Lower leg skin (tissue), 4 donors: ENCODE measurements at regions not wholly inside any gene's neighbourhood (a gene's known extent, or its start where the extent isn't known, plus 50 kb on each side); places are given as distances from the start of the nearest gene placed in this dataset.
"Not testable (repeated sequence)": the region's sequence is repeated elsewhere in the genome, so short reads cannot be mapped to it uniquely, and the experiment has no call there.

Experiments
- DNase-seq, 2 donors: peaks; one replicate each; pipeline ENCODE4 v3.0.0-alpha.2; 2019; ENCODE audit warnings: low spot score in 2 of 2
- H3K4me3 ChIP-seq: fragments of 200-600 bp; sonication (generic); 2 replicates; pipeline ENCODE4 v1.5.1; 2017; ENCODE audit warnings: mild to moderate bottlenecking, low read depth; ENCODE audit not compliant: poor library complexity, severe bottlenecking
- POLR2A ChIP-seq, 2 donors: fragments of 450-650 bp; IDR thresholded peaks; one replicate each; pipeline ENCODE4 v1.6.1; 2016 to 2017; ENCODE audit warnings: antibody characterized with exemption in 2 of 2, mild to moderate bottlenecking in 1 of 2, moderate library complexity in 1 of 2
- WGBS, 2 donors: methylation state at CpG; one replicate each; pipeline ENCODE4 v1.1.5; 2018; 5-methylcytosine and 5-hydroxymethylcytosine counted together
- intact Hi-C: fragments of 100-400 bp; cut with DNase I; formaldehyde crosslinking; loops from one replicate; pipeline ENCODE4 v1.15.0; 2023; ENCODE audit warnings: low total_unique reads
- TF ChIP-seq, protein P1 (sequence below), 3 donors: fragments of 450-650 bp; IDR thresholded peaks; one replicate each; pipeline ENCODE4 v1.5.1; 2016; ENCODE audit warnings: antibody characterized with exemption in 3 of 3, mild to moderate bottlenecking in 3 of 3, moderate library complexity in 2 of 3

DNA sequence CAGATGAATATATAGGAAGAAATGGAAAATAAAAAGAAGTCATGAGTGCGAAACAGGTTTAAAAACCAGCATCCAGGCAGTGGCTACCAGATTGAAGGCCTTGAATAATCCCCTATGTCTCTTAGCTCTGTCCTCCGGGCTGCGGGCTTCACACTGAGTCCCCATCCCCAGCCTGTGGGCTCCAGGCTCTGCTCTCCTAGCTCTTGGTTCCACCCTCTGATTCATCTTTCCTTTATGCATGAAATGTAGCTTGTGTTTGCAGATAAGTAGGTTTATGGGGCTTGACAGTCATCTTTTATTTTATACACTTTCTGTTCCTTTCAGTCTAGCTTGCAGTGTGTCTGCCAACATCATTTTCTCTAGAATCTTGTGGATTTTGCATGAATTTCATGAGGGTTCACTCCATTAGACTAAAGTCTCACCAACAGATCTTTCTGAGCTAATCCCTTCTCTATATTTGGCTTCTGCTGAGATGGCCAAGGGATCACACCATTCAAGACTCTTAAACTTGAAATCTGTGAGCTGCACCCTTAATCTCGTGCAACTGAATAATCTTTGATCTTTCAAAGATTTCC, 174.5 kb downstream of the PLPPR4 start:
- no peak for DNase-seq
- 91 to 93% methylated on average over 4 of the region's 4 CpGs for WGBS, 2 donors
- intact Hi-C loops, result no loop called here
- no peak overlapping the region for H3K4me3 ChIP-seq
- TF ChIP-seq, protein P1, sequence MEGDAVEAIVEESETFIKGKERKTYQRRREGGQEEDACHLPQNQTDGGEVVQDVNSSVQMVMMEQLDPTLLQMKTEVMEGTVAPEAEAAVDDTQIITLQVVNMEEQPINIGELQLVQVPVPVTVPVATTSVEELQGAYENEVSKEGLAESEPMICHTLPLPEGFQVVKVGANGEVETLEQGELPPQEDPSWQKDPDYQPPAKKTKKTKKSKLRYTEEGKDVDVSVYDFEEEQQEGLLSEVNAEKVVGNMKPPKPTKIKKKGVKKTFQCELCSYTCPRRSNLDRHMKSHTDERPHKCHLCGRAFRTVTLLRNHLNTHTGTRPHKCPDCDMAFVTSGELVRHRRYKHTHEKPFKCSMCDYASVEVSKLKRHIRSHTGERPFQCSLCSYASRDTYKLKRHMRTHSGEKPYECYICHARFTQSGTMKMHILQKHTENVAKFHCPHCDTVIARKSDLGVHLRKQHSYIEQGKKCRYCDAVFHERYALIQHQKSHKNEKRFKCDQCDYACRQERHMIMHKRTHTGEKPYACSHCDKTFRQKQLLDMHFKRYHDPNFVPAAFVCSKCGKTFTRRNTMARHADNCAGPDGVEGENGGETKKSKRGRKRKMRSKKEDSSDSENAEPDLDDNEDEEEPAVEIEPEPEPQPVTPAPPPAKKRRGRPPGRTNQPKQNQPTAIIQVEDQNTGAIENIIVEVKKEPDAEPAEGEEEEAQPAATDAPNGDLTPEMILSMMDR (IDR thresholded peaks at IDR 0.05), result no peak
- no peak for TF ChIP-seq POLR2A (IDR thresholded peaks at IDR 0.05)

GRCh38 chr1:99439433-99440075, 175.3 kb downstream of the PLPPR4 start:
- DNase-seq, result no peak
- TF ChIP-seq, protein P1 (IDR thresholded peaks at IDR 0.05), result no peak
- TF ChIP-seq POLR2A (IDR thresholded peaks at IDR 0.05), result no peak
- intact Hi-C loops, result no loop called here
- H3K4me3 ChIP-seq, result no peak overlapping the region
- WGBS, 2 donors, result 71 to 80% methylated on average over 3 of the region's 3 CpGs

DNA sequence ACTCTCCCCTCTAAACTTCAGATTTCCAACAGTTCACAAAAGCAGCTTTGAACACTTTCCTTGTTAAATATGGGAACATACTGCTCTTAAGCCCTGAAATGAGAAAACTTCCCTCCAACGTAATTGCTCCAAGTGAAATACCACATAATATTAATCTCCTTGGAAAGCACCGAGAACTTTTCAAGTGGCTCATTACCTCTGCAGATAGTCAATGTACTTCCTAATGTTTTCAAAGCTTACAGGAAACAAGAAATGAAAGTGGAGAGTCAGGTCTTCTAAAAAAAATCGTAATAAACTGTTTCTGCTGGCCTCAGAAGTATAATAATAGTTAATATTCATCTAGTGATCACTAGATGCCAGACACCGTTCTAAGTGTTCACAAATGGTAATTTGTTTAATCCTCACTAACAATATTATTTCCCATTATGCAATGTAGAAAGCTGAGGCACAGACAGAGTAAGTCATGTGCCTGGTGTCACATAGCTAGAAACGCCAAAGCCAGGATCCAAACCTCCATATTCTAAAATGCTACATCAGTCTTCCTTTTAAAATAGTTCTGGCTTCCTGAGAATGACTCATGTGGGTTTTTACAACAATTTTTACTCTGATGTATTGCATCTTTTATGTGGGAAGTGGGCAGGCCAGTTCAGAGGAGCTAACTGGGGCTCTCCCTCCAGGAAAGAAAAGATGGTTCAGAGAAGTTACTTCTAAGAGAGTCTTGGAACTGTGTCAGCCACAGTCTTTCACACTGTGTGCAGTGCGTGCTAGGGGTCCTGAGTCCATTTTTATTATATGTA, 177.2 kb downstream of the PLPPR4 start:
- TF ChIP-seq, protein P1 (IDR thresholded peaks at IDR 0.05), result no peak
- TF ChIP-seq POLR2A (IDR thresholded peaks at IDR 0.05), result no peak
- WGBS, 2 donors, result 46 to 50% methylated on average over 6 of the region's 6 CpGs
- intact Hi-C loops, result no loop called here
- H3K4me3 ChIP-seq, result no peak overlapping the region
- DNase-seq, result no peak

DNA sequence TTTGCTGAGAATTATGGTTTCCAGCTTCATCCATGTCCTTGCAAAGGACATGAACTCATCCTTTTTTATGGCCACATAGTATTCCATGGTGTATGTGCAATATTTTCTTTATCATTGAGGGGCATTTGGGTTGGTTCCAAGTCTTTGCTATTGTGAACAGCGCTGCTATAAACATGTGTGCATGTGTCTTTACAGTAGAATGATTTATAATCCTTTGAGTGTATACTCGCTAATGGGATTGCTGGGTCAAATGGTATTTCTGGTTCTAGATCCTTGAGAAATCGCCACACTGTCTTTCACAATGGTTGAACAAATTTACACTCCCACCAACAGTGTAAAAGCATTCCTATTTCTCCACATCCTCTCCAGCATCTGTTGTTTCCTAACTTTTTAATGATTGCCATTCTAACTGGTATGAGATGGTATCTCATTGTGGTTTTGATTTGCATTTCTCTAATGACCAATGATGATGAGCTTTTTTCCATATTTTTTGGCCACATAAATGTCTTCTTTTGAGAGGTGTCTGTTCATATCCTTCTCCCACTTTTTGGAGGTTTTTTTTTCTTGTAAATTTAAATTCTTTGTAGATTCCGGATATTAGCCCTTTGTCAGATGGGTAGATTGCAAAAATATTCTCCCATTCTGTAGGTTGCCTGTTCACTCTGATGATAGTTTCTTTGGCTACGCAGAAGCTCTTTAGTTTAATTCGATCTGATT, 180.1 kb downstream of the PLPPR4 start:
- 86 to 91% methylated on average over 6 of the region's 6 CpGs for WGBS, 2 donors
- DNase-seq, H3K4me3 ChIP-seq, intact Hi-C loops: not testable (repeated sequence)

GRCh38 chr1:99445071-99445470, 180.8 kb downstream of the PLPPR4 start:
- intact Hi-C loops, result no loop called here
- no peak for DNase-seq
- no peak for TF ChIP-seq POLR2A (IDR thresholded peaks at IDR 0.05)
- TF ChIP-seq, protein P1 (IDR thresholded peaks at IDR 0.05), result no peak
- no peak overlapping the region for H3K4me3 ChIP-seq

- TF ChIP-seq POLR2A (IDR thresholded peaks at IDR 0.05), result no peak
- TF ChIP-seq, protein P1 (IDR thresholded peaks at IDR 0.05), result no peak
- intact Hi-C loops, result no loop called here
- 66 to 74% methylated on average over 1 of the region's 1 CpG for WGBS, 2 donors
- no peak overlapping the region for H3K4me3 ChIP-seq
- no peak for DNase-seq
These were observed 181.2 kb downstream of the PLPPR4 start for GRCh38 chr1:99445486-99445885.
